ENCODE measurements at regions not wholly inside any gene's neighbourhood (a gene's known extent, or its start where the extent isn't known, plus 50 kb on each side); places are given as distances from the start of the nearest gene placed in this dataset.
"Not testable (repeated sequence)": the region's sequence is repeated elsewhere in the genome, so short reads cannot be mapped to it uniquely, and the experiment has no call there.

- no peak overlapping the region for H3K27ac ChIP-seq
- WGBS, 2 donors = 45 to 73% methylated on average over 1 of the region's 1 CpG
- TF ChIP-seq CTCF (IDR thresholded peaks at IDR 0.05) (no peak), POLR2A (IDR thresholded peaks at IDR 0.05) (no peak)
- H3K4me1 ChIP-seq = no peaks in the 10 kb centered on the region
- no peak overlapping the region for H3K4me3 ChIP-seq
- no peaks in the 10 kb centered on the region for H3K9me3 ChIP-seq
- DNase-seq = no peak
- H3K36me3 ChIP-seq = no peaks in the 10 kb centered on the region
- H3K27me3 ChIP-seq = no peaks in the 10 kb centered on the region
- intact Hi-C loops (cut with DNase I) = no loop called here
These were observed 698.7 kb upstream of the ANO3 start for GRCh38 chr11:25633230-25633629.

- H3K4me3 ChIP-seq; H3K9me3 ChIP-seq; H3K27ac ChIP-seq; DNase-seq; H3K27me3 ChIP-seq; intact Hi-C loops (cut with DNase I); H3K4me1 ChIP-seq; H3K36me3 ChIP-seq: not testable (repeated sequence)
- 85 to 93% methylated on average over 10 to 12 of the region's 12 CpGs for WGBS, 2 donors
These were observed 682.7 kb upstream of the ANO3 start for GRCh38 chr11:25649220-25649619.

GRCh38 chr11:25650319-25650718 lies 681.6 kb upstream of the ANO3 start:
- no peak overlapping the region for H3K27ac ChIP-seq
- 87 to 91% methylated on average over 12 of the region's 12 CpGs for WGBS, 2 donors

GRCh38 chr11:25655636-25656035 lies 676.3 kb upstream of the ANO3 start:
- no peak for DNase-seq
- no peak overlapping the region for H3K4me3 ChIP-seq
- no peaks in the 10 kb centered on the region for H3K27me3 ChIP-seq
- H3K9me3 ChIP-seq = no peaks in the 10 kb centered on the region
- intact Hi-C loops (cut with DNase I) = no loop called here
- WGBS, 2 donors = 68 to 71% methylated on average over 2 of the region's 2 CpGs
- no peak for TF ChIP-seq CTCF (IDR thresholded peaks at IDR 0.05)
- TF ChIP-seq POLR2A (IDR thresholded peaks at IDR 0.05) = no peak
- no peak overlapping the region for H3K27ac ChIP-seq
- H3K36me3 ChIP-seq = no peaks in the 10 kb centered on the region
- H3K4me1 ChIP-seq = no peaks in the 10 kb centered on the region

More at GRCh38 chr11:25650319-25650718, 681.6 kb upstream of the ANO3 start:
- Histone ChIP-seq H3K27me3 (no peaks in the 10 kb centered on the region), H3K4me3 (no peak overlapping the region), H3K36me3 (no peaks in the 10 kb centered on the region), H3K4me1 (no peaks in the 10 kb centered on the region), H3K9me3 (no peaks in the 10 kb centered on the region)
- no peak for TF ChIP-seq CTCF (IDR thresholded peaks at IDR 0.05)
- TF ChIP-seq POLR2A (IDR thresholded peaks at IDR 0.05) = no peak
- intact Hi-C loops (cut with DNase I) = no loop called here
- no peak for DNase-seq

- no peak for DNase-seq
- 47 to 51% methylated on average over 2 of the region's 2 CpGs for WGBS, 2 donors
- H3K4me3 ChIP-seq = no peak overlapping the region
- intact Hi-C loops (cut with DNase I) = no loop called here
- no peaks in the 10 kb centered on the region for H3K27me3 ChIP-seq
- no peaks in the 10 kb centered on the region for H3K9me3 ChIP-seq
- H3K27ac ChIP-seq = no peak overlapping the region
- TF ChIP-seq POLR2A (IDR thresholded peaks at IDR 0.05) (no peak), CTCF (IDR thresholded peaks at IDR 0.05) (no peak)
- no peaks in the 10 kb centered on the region for H3K4me1 ChIP-seq
- H3K36me3 ChIP-seq = no peaks in the 10 kb centered on the region
These were observed 673.0 kb upstream of the ANO3 start for GRCh38 chr11:25658916-25659315.

- intact Hi-C loops (cut with DNase I) = no loop called here
- H3K4me3 ChIP-seq = no peak overlapping the region
- H3K9me3 ChIP-seq = no peaks in the 10 kb centered on the region
- no peak for DNase-seq
- H3K36me3 ChIP-seq = no peaks in the 10 kb centered on the region
- H3K27ac ChIP-seq = no peak overlapping the region
- 13 to 45% methylated on average over 3 of the region's 3 CpGs for WGBS, 2 donors
- TF ChIP-seq CTCF (IDR thresholded peaks at IDR 0.05) = no peak
- TF ChIP-seq POLR2A (IDR thresholded peaks at IDR 0.05) = no peak
- H3K27me3 ChIP-seq = no peaks in the 10 kb centered on the region
- no peaks in the 10 kb centered on the region for H3K4me1 ChIP-seq
These were observed 672.2 kb upstream of the ANO3 start for GRCh38 chr11:25659706-25660105.
